SU-DHL-6 (cell line): ENCODE measurements at regions not wholly inside any gene's neighbourhood (a gene's known extent, or its start where the extent isn't known, plus 50 kb on each side); places are given as distances from the start of the nearest gene placed in this dataset.

Experiments
- H2AFZ ChIP-seq: fragments of 200-600 bp; sonication (generic); 2 replicates; pipeline ENCODE4 v1.6.1; 2014; ENCODE audit warnings: low read depth, mild to moderate bottlenecking, moderate library complexity, mixed read lengths, antibody characterized with exemption, low read length; ENCODE audit not compliant: severe bottlenecking
- H3F3A ChIP-seq: fragments of 200-600 bp; shearing (Covaris generic); 2 replicates; pipeline ENCODE4 v1.6.0; 2016; ENCODE audit warnings: antibody characterized with exemption, mild to moderate bottlenecking; ENCODE audit not compliant: insufficient read depth
- H3K27ac ChIP-seq: fragments of 200-600 bp; sonication (generic); 2 replicates; pipeline ENCODE4 v1.5.1; 2016; ENCODE audit warnings: low read depth, mild to moderate bottlenecking, low read length, moderate library complexity, mixed read lengths
- H3K27me3 ChIP-seq: fragments of 200-600 bp; sonication (generic), shearing (Covaris generic); 2 replicates; pipeline ENCODE4 v1.6.0; 2014; ENCODE audit warnings: mild to moderate bottlenecking, low read length
- H3K36me3 ChIP-seq: fragments of 200-600 bp; sonication (generic); 2 replicates; pipeline ENCODE4 v1.6.1; 2014; ENCODE audit warnings: mild to moderate bottlenecking, low read length, mixed read lengths
- H3K4me2 ChIP-seq: fragments of 300-600, 200-600 bp; shearing (Covaris generic), sonication (generic); 2 replicates; pipeline ENCODE4 v1.6.0; 2014; ENCODE audit warnings: low read length, low read depth, mild to moderate bottlenecking; ENCODE audit not compliant: poor library complexity, severe bottlenecking
- H3K4me3 ChIP-seq: fragments of 200-600 bp; sonication (generic); 2 replicates; pipeline ENCODE4 v1.5.1; 2014; ENCODE audit warnings: antibody characterized with exemption, low read length, mild to moderate bottlenecking, mixed read lengths; ENCODE audit not compliant: insufficient read depth, poor library complexity, severe bottlenecking
- H3K79me2 ChIP-seq: fragments of 200-600 bp; sonication (generic); 2 replicates; pipeline ENCODE4 v1.6.1; 2014; ENCODE audit warnings: mild to moderate bottlenecking, low read length, moderate library complexity; ENCODE audit not compliant: insufficient read depth
- H3K9ac ChIP-seq: fragments of 200-600 bp; sonication (generic); 2 replicates; pipeline ENCODE4 v1.7.0; 2014; ENCODE audit warnings: mild to moderate bottlenecking, low read length
- H3K9me2 ChIP-seq: fragments of 200-600 bp; sonication (generic); replicated peaks from 2 replicates; pipeline ENCODE4 v1.6.1; 2014; ENCODE audit warnings: low read length; ENCODE audit not compliant: insufficient read depth
- H3K9me3 ChIP-seq: fragments of 200-600 bp; sonication (generic); 2 replicates; pipeline ENCODE4 v1.6.1; 2014; ENCODE audit warnings: low read length, mixed read lengths; ENCODE audit not compliant: insufficient read depth
- H4K20me1 ChIP-seq: fragments of 200-600 bp; sonication (generic); 2 replicates; pipeline ENCODE4 v1.6.1; 2014; ENCODE audit warnings: low read depth, mild to moderate bottlenecking, antibody characterized with exemption, low read length, moderate library complexity, mixed read lengths
- CTCF ChIP-seq: fragments of 200-600 bp; sonication (generic); IDR thresholded peaks from one replicate; pipeline ENCODE4 v1.5.1; 2017; ENCODE audit warnings: antibody characterized with exemption, mild to moderate bottlenecking, low read length, moderate library complexity; ENCODE audit not compliant: insufficient read depth, poor library complexity, severe bottlenecking
- EZH2phosphoT487 ChIP-seq: fragments of 200-600 bp; sonication (generic), shearing (Covaris generic); conservative IDR thresholded peaks from 2 replicates; pipeline ENCODE4 v1.6.1; 2018; ENCODE audit warnings: mild to moderate bottlenecking, antibody characterized with exemption, low read length, moderate library complexity, mixed read lengths

- no peak overlapping the region for H3K4me3 ChIP-seq
- peaks cover 9% of the 10 kb centered on the region; the same call in 1 of the 2 replicates for H3K9me3 ChIP-seq
- H2AFZ ChIP-seq, result no peak overlapping the region
- no peak overlapping the region for H3K27ac ChIP-seq
- H3K79me2 ChIP-seq, result no peaks in the 10 kb centered on the region
- no peak overlapping the region for H3K4me2 ChIP-seq
- H3K9me2 ChIP-seq, result no peaks in the 10 kb centered on the region
- no peaks in the 10 kb centered on the region for H4K20me1 ChIP-seq
- no peak for TF ChIP-seq CTCF
- no peak for TF ChIP-seq EZH2phosphoT487
- no peaks in the 10 kb centered on the region for H3F3A ChIP-seq
- no peak overlapping the region for H3K9ac ChIP-seq
- no peaks in the 10 kb centered on the region for H3K36me3 ChIP-seq
- no peaks in the 10 kb centered on the region for H3K27me3 ChIP-seq
Observed at GRCh38 chr13:80428349-80429096, 87.6 kb upstream of the SPRY2 start.

- Histone ChIP-seq H3K9ac (no peak overlapping the region), H3K9me3 (peaks cover 6% of the 10 kb centered on the region; the same call in 1 of the 2 replicates)
- no peak for TF ChIP-seq EZH2phosphoT487
- TF ChIP-seq CTCF, result no peak
Observed at GRCh38 chr13:80419416-80419815, 78.5 kb upstream of the SPRY2 start.

GRCh38 chr13:80413611-80414010 lies 72.7 kb upstream of the SPRY2 start:
- H3K79me2 ChIP-seq, result no peaks in the 10 kb centered on the region
- H3K9me2 ChIP-seq, result no peaks in the 10 kb centered on the region
- H2AFZ ChIP-seq, result no peak overlapping the region
- no peaks in the 10 kb centered on the region for H3F3A ChIP-seq
- no peak overlapping the region for H3K27ac ChIP-seq
- H3K9me3 ChIP-seq, result no peaks in the 10 kb centered on the region
- H3K4me2 ChIP-seq, result no peak overlapping the region
- H4K20me1 ChIP-seq, result no peaks in the 10 kb centered on the region
- no peaks in the 10 kb centered on the region for H3K27me3 ChIP-seq
- H3K4me3 ChIP-seq, result no peak overlapping the region
- H3K36me3 ChIP-seq, result no peaks in the 10 kb centered on the region
- H3K9ac ChIP-seq, result no peak overlapping the region
- TF ChIP-seq EZH2phosphoT487 (no peak), CTCF (no peak)

More at GRCh38 chr13:80419416-80419815, 78.5 kb upstream of the SPRY2 start:
- H2AFZ ChIP-seq, result no peak overlapping the region
- H3K36me3 ChIP-seq, result no peaks in the 10 kb centered on the region
- no peak overlapping the region for H3K4me3 ChIP-seq
- H3K27ac ChIP-seq, result no peak overlapping the region
- H3K9me2 ChIP-seq, result no peaks in the 10 kb centered on the region
- no peak overlapping the region for H3K4me2 ChIP-seq
- no peaks in the 10 kb centered on the region for H3F3A ChIP-seq
- no peaks in the 10 kb centered on the region for H3K27me3 ChIP-seq
- H3K79me2 ChIP-seq, result no peaks in the 10 kb centered on the region
- no peaks in the 10 kb centered on the region for H4K20me1 ChIP-seq
